Neural progenitor cell (in vitro differentiated cells): ENCODE measurements at regions not wholly inside any gene's neighbourhood (a gene's known extent, or its start where the extent isn't known, plus 50 kb on each side); places are given as distances from the start of the nearest gene placed in this dataset.
A peak's percentile ranks its signal among the peaks of the same experiment; 100 is the strongest.

Experiments
- DNase-seq: peaks from one replicate; pipeline ENCODE4 v3.0.0-alpha.2; 2016; ENCODE audit warnings: low spot score
- H2AFZ ChIP-seq: fragments of 200-600 bp; sonication (generic); replicated peaks from 2 replicates; pipeline ENCODE4 v1.6.1; 2016; ENCODE audit warnings: antibody characterized with exemption
- H3F3A ChIP-seq: fragments of 200-600 bp; sonication (generic); 2 replicates; pipeline ENCODE4 v1.6.1; 2016; ENCODE audit warnings: antibody characterized with exemption, low read depth
- H3K27ac ChIP-seq: fragments of 200-600 bp; sonication (generic); 2 replicates; pipeline ENCODE4 v1.5.1; 2016; ENCODE audit warnings: mild to moderate bottlenecking
- H3K27me3 ChIP-seq: fragments of 200-600 bp; sonication (generic); 2 replicates; pipeline ENCODE4 v1.6.1; 2016; ENCODE audit warnings: mild to moderate bottlenecking, moderate library complexity
- H3K36me3 ChIP-seq: fragments of 200-600 bp; sonication (generic); 2 replicates; pipeline ENCODE4 v1.5.1; 2016
- H3K4me1 ChIP-seq: fragments of 200-600 bp; sonication (generic); 2 replicates; pipeline ENCODE4 v1.6.1; 2016; ENCODE audit warnings: mixed run types
- H3K4me2 ChIP-seq: fragments of 200-600 bp; sonication (generic); 2 replicates; pipeline ENCODE4 v1.6.1; 2016
- H3K4me3 ChIP-seq: fragments of 200-600 bp; sonication (generic); 2 replicates; pipeline ENCODE4 v1.5.1; 2016
- H3K79me2 ChIP-seq: fragments of 200-600 bp; sonication (generic); 2 replicates; pipeline ENCODE4 v1.6.1; 2016; ENCODE audit warnings: low read depth
- H3K9ac ChIP-seq: fragments of 200-600 bp; sonication (generic); 2 replicates; pipeline ENCODE4 v1.6.1; 2016
- H3K9me3 ChIP-seq: fragments of 200-600 bp; sonication (generic); 2 replicates; pipeline ENCODE4 v1.5.1; 2016; ENCODE audit warnings: low read depth
- H4K20me1 ChIP-seq: fragments of 200-600 bp; sonication (generic); 2 replicates; pipeline ENCODE4 v1.6.1; 2016; ENCODE audit warnings: low read depth
- H3K27ac Mint-ChIP-seq: 3 replicates; pipeline ENCODE4 v1.8.0; 2021; ENCODE audit warnings: mixed read lengths
- H3K27me3 Mint-ChIP-seq: 2 replicates; pipeline ENCODE4 v1.8.0; 2022; ENCODE audit warnings: low read depth, mild to moderate bottlenecking, inconsistent platforms, moderate library complexity, mixed read lengths; ENCODE audit not compliant: insufficient read depth
- H3K36me3 Mint-ChIP-seq: 3 replicates; pipeline ENCODE4 v1.8.0; 2021; ENCODE audit warnings: mixed read lengths
- H3K4me1 Mint-ChIP-seq: 3 replicates; pipeline ENCODE4 v1.8.0; 2021; ENCODE audit warnings: mixed read lengths
- H3K4me3 Mint-ChIP-seq: 3 replicates; pipeline ENCODE4 v1.8.0; 2021; ENCODE audit warnings: mild to moderate bottlenecking, moderate library complexity, mixed read lengths
- H3K9me3 Mint-ChIP-seq: 3 replicates; pipeline ENCODE4 v1.8.0; 2020; ENCODE audit warnings: mixed read lengths
- EZH2 ChIP-seq: fragments of 200-600 bp; sonication (generic); IDR thresholded peaks from 2 replicates; pipeline ENCODE4 v1.6.1; 2017; ENCODE audit warnings: antibody characterized with exemption, mild to moderate bottlenecking, moderate library complexity
- EZH2phosphoT487 ChIP-seq: fragments of 200-600 bp; sonication (generic); IDR thresholded peaks from 2 replicates; pipeline ENCODE4 v1.6.1; 2017; ENCODE audit warnings: antibody characterized with exemption
- TF ChIP-seq, protein P1 (sequence below): fragments of 200-600 bp; sonication (generic); IDR thresholded peaks from 2 replicates; pipeline ENCODE4 v1.5.1; 2017; ENCODE audit warnings: antibody characterized with exemption, mild to moderate bottlenecking

DNA sequence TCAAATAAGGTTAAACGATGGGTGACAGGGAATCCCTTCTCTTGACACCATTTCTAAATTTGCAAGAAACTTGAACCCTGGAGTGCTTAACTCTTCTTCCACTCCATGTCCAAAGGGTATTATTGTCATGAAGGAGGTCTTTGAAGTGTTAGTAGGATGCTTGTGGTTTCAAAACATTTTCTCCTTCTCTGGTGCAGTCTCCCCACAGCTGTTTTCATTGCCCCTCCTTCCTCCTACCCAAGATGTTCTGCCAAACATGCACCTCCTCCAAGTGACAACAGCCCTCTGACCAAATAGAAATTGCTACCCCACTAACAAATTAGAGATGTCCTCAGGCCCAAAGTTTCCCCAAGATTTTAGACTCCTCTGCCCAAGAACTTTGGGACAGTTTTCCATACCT, 151.4 kb downstream of the POLR2M start:
- H3K27ac ChIP-seq, result no peak overlapping the region
- H3K9me3 ChIP-seq, result no peaks in the 10 kb centered on the region
- no peak overlapping the region for H3K4me3 Mint-ChIP-seq
- TF ChIP-seq, protein P1, sequence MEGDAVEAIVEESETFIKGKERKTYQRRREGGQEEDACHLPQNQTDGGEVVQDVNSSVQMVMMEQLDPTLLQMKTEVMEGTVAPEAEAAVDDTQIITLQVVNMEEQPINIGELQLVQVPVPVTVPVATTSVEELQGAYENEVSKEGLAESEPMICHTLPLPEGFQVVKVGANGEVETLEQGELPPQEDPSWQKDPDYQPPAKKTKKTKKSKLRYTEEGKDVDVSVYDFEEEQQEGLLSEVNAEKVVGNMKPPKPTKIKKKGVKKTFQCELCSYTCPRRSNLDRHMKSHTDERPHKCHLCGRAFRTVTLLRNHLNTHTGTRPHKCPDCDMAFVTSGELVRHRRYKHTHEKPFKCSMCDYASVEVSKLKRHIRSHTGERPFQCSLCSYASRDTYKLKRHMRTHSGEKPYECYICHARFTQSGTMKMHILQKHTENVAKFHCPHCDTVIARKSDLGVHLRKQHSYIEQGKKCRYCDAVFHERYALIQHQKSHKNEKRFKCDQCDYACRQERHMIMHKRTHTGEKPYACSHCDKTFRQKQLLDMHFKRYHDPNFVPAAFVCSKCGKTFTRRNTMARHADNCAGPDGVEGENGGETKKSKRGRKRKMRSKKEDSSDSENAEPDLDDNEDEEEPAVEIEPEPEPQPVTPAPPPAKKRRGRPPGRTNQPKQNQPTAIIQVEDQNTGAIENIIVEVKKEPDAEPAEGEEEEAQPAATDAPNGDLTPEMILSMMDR, result no peak
- TF ChIP-seq EZH2 (no peak), EZH2phosphoT487 (no peak)
- H3K9me3 Mint-ChIP-seq, result no peaks in the 10 kb centered on the region
- no peak overlapping the region for H2AFZ ChIP-seq
- DNase-seq, result no peak
- H3K4me3 ChIP-seq, result no peak overlapping the region
- no peaks in the 10 kb centered on the region for H3F3A ChIP-seq
- no peak overlapping the region for H3K9ac ChIP-seq
- H3K36me3 ChIP-seq, result no peaks in the 10 kb centered on the region
- H3K4me2 ChIP-seq, result no peak overlapping the region
- H3K79me2 ChIP-seq, result no peaks in the 10 kb centered on the region
- no peaks in the 10 kb centered on the region for H3K27me3 ChIP-seq
- H3K27me3 Mint-ChIP-seq, result peaks cover under 1% of the 10 kb centered on the region
- H3K4me1 ChIP-seq, result no peaks in the 10 kb centered on the region
- no peaks in the 10 kb centered on the region for H3K4me1 Mint-ChIP-seq
- no peak overlapping the region for H3K27ac Mint-ChIP-seq
- no peaks in the 10 kb centered on the region for H4K20me1 ChIP-seq
- H3K36me3 Mint-ChIP-seq, result no peaks in the 10 kb centered on the region

DNA sequence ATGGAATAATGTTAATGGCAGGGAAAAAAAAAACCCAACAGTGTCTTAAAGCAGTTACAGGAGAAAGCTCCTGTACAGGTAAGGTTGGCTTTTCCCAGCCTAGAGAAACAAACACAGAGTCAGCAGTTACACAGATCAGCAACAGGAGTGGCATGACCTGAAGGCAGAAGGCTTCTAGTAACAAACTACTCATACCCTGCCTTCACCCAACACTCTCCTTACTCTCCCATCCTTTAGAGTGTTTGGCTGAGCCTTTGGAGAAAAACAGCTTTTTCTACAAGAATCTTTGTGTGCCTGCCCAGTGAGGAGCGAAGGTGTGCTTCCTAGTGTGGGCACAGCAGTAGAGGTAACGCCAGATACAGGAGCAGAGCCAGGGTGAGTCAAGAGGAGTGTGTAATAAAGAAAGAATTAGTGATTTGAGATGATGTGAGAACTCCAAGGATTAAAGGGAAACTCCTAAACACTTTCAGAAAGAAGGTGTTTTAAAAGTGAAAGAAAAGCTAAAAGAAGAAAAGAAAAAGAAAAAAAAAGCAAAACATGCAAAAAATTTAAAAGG, 152.7 kb downstream of the POLR2M start:
- no peaks in the 10 kb centered on the region for H3K27me3 ChIP-seq
- no peak overlapping the region for H3K4me2 ChIP-seq
- H3K36me3 ChIP-seq, result no peaks in the 10 kb centered on the region
- no peaks in the 10 kb centered on the region for H3K36me3 Mint-ChIP-seq
- no peaks in the 10 kb centered on the region for H3K9me3 ChIP-seq
- TF ChIP-seq EZH2phosphoT487, result no peak
- TF ChIP-seq, protein P1, result no peak
- TF ChIP-seq EZH2, result no peak
- no peaks in the 10 kb centered on the region for H3K4me1 ChIP-seq
- H3K4me3 Mint-ChIP-seq, result no peak overlapping the region
- H3K4me3 ChIP-seq, result no peak overlapping the region
- no peaks in the 10 kb centered on the region for H3K9me3 Mint-ChIP-seq
- H3K79me2 ChIP-seq, result no peaks in the 10 kb centered on the region
- DNase-seq, result no peak
- no peaks in the 10 kb centered on the region for H3K4me1 Mint-ChIP-seq
- H3F3A ChIP-seq, result no peaks in the 10 kb centered on the region
- no peak overlapping the region for H3K27ac ChIP-seq
- no peaks in the 10 kb centered on the region for H3K27me3 Mint-ChIP-seq
- no peak overlapping the region for H3K9ac ChIP-seq
- H2AFZ ChIP-seq, result peak overlapping the region; percentile 15
- H4K20me1 ChIP-seq, result no peaks in the 10 kb centered on the region
- H3K27ac Mint-ChIP-seq, result no peak overlapping the region

DNA sequence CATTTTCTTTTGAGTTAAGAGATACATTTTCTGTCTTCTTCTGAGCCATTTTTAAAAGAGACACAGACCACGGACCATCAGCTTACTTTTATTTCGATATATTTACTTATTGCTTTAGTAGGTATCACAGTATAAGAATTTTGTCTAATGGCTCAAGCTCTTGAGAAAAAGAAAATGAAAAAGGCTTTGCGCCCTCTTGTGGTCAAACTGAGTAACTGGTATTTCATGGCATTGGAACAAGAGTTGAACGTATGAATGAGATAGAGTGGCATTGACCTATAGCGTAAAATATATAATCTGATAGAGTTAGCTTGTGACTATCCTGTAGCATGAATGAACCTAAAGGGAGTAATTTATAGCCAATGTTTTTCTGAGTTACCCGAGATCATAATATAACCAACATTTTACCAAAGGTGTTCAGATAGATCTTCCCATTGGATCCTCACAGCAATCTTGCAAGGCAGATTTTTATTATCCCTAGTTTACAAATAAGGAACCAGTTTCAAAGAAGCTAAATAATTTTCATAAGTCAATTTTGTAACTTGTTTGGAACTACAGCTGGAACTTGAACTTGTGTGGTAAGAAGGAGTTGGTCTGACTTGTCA, 154.6 kb downstream of the POLR2M start:
- H3K27me3 ChIP-seq, result no peaks in the 10 kb centered on the region
- no peaks in the 10 kb centered on the region for H3K4me1 ChIP-seq
- H3K9me3 Mint-ChIP-seq, result no peaks in the 10 kb centered on the region
- H3K4me3 ChIP-seq, result no peak overlapping the region
- H3K4me3 Mint-ChIP-seq, result no peak overlapping the region
- no peak overlapping the region for H3K27ac Mint-ChIP-seq
- H3K4me1 Mint-ChIP-seq, result no peaks in the 10 kb centered on the region
- H3K27me3 Mint-ChIP-seq, result no peaks in the 10 kb centered on the region
- H3K27ac ChIP-seq, result no peak overlapping the region
- no peaks in the 10 kb centered on the region for H3K9me3 ChIP-seq
- no peak overlapping the region for H3K9ac ChIP-seq
- H3K36me3 Mint-ChIP-seq, result no peaks in the 10 kb centered on the region
- no peak overlapping the region for H3K4me2 ChIP-seq
- peak; percentile 51 for DNase-seq
- no peaks in the 10 kb centered on the region for H3F3A ChIP-seq
- H2AFZ ChIP-seq, result no peak overlapping the region
- TF ChIP-seq, protein P1, result peak; percentile 93
- TF ChIP-seq EZH2, result no peak
- no peaks in the 10 kb centered on the region for H3K79me2 ChIP-seq
- H4K20me1 ChIP-seq, result no peaks in the 10 kb centered on the region
- H3K36me3 ChIP-seq, result no peaks in the 10 kb centered on the region
